IMR-90 (cell line): ENCODE measurements at regions not wholly inside any gene's neighbourhood (a gene's known extent, or its start where the extent isn't known, plus 50 kb on each side); places are given as distances from the start of the nearest gene placed in this dataset.

Source experiments
- ATAC-seq: fragments of 200-7000 bp; cut with Tn5 transposase; 2 replicates; pipeline ENCODE4 v1.9.1; 2020; ENCODE audit warnings: low read depth, mild to moderate bottlenecking, moderate library complexity
- BruUV-seq: library from RNA; stranded (reverse); fragments of 400-500 nt; replicated peaks from 2 replicates; lab custom pipeline; 2021; lab: Mats Ljungman, UMichigan
- CTCF ChIA-PET: fragments of 300-600 bp; formaldehyde crosslinking; extraction: SDS; loops from one replicate; lab custom pipeline; 2021; ENCODE audit warnings: antibody characterized with exemption; lab: Yijun Ruan, JAX
- POLR2A ChIA-PET: fragments of 300-600 bp; sonication (Branson Sonifier 250); formaldehyde crosslinking; loops from one replicate; lab custom pipeline; 2022; ENCODE audit warnings: antibody characterized with exemption; ENCODE audit not compliant: unreplicated experiment; lab: Charles Lee
- DNase-seq: peaks from one replicate; pipeline ENCODE4 v3.0.0; 2013
- H2AFZ ChIP-seq: replicated peaks from 2 replicates; pipeline ENCODE3; 2013; ENCODE audit warnings: low read length, mild to moderate bottlenecking; ENCODE audit not compliant: poor library complexity
- H2AK5ac ChIP-seq: 2 replicates; pipeline ENCODE4 v1.6.1; 2013; ENCODE audit warnings: low read depth, low read length, inconsistent platforms
- H2AK9ac ChIP-seq: replicated peaks from 2 replicates; pipeline ENCODE3; 2013; ENCODE audit warnings: mild to moderate bottlenecking, low read depth, low read length, moderate library complexity; ENCODE audit not compliant: poor library complexity
- H2BK120ac ChIP-seq: 2 replicates; pipeline ENCODE4 v1.6.1; 2013; ENCODE audit warnings: low read depth, low read length, inconsistent platforms
- H2BK15ac ChIP-seq: 3 replicates; pipeline ENCODE4 v1.6.1; 2013; ENCODE audit warnings: low read depth, low read length, inconsistent platforms
- H2BK20ac ChIP-seq: 2 replicates; pipeline ENCODE4 v1.6.1; 2013; ENCODE audit warnings: low read depth, mild to moderate bottlenecking, inconsistent platforms, low read length, moderate library complexity
- H2BK5ac ChIP-seq: 2 replicates; pipeline ENCODE4 v1.6.1; 2013; ENCODE audit warnings: mild to moderate bottlenecking, low read depth, low read length, inconsistent platforms; ENCODE audit not compliant: poor library complexity, severe bottlenecking
- H3K14ac ChIP-seq: replicated peaks from 2 replicates; pipeline ENCODE4 v1.6.1; 2013; ENCODE audit warnings: low read depth, low read length, inconsistent platforms
- H3K18ac ChIP-seq: 2 replicates; pipeline ENCODE4 v1.6.1; 2013; ENCODE audit warnings: low read depth, low read length, control low read depth
- H3K23ac ChIP-seq: 2 replicates; pipeline ENCODE4 v1.6.1; 2013; ENCODE audit warnings: low read depth, low read length, inconsistent platforms
- H3K27ac ChIP-seq: 2 replicates; pipeline ENCODE4 v1.5.1; 2013; ENCODE audit warnings: mild to moderate bottlenecking, control low read depth, low read length; ENCODE audit not compliant: insufficient read depth
- H3K27me3 ChIP-seq: 2 replicates; pipeline ENCODE4 v1.6.1; 2013; ENCODE audit warnings: low read length; ENCODE audit not compliant: control insufficient read depth, insufficient read depth
- H3K36me3 ChIP-seq: 2 replicates; pipeline ENCODE4 v1.6.1; 2013; ENCODE audit warnings: low read length, mixed read lengths; ENCODE audit not compliant: control insufficient read depth, insufficient read depth
- H3K4ac ChIP-seq: 2 replicates; pipeline ENCODE4 v1.6.1; 2013; ENCODE audit warnings: low read depth, low read length, inconsistent platforms
- H3K4me1 ChIP-seq: 2 replicates; pipeline ENCODE4 v1.6.1; 2013; ENCODE audit warnings: low read length, mixed read lengths; ENCODE audit not compliant: control insufficient read depth, insufficient read depth
- H3K4me2 ChIP-seq: 2 replicates; pipeline ENCODE4 v1.6.1; 2013; ENCODE audit warnings: low read depth, mild to moderate bottlenecking, control low read depth, low read length, moderate library complexity
- H3K4me3 ChIP-seq: 2 replicates; pipeline ENCODE4 v1.5.1; 2013; ENCODE audit warnings: low read depth, mild to moderate bottlenecking, control low read depth, low read length, moderate library complexity; ENCODE audit not compliant: insufficient read depth
- H3K56ac ChIP-seq: 2 replicates; pipeline ENCODE4 v1.6.1; 2013; ENCODE audit warnings: low read length, inconsistent platforms; ENCODE audit not compliant: insufficient read depth; ENCODE audit errors: extremely low read depth
- H3K79me1 ChIP-seq, 2 experiments: 2 replicates each; pipeline ENCODE4 v1.6.1; 2013; ENCODE audit warnings: low read length in 2 of 2, inconsistent platforms in 1 of 2, low read depth in 1 of 2
- H3K9ac ChIP-seq: 2 replicates; pipeline ENCODE4 v1.6.1; 2013; ENCODE audit warnings: low read depth, low read length, control low read depth
- H3K9me1 ChIP-seq: 2 replicates; pipeline ENCODE4 v1.6.1; 2013; ENCODE audit warnings: low read length, inconsistent platforms; ENCODE audit not compliant: insufficient read depth
- H3K9me3 ChIP-seq: 2 replicates; pipeline ENCODE4 v1.6.1; 2013; ENCODE audit warnings: low read length; ENCODE audit not compliant: control insufficient read depth, insufficient read depth
- H4K20me1 ChIP-seq: 2 replicates; pipeline ENCODE4 v1.6.1; 2013; ENCODE audit warnings: low read length, inconsistent platforms; ENCODE audit not compliant: insufficient read depth
- H4K5ac ChIP-seq: 2 replicates; pipeline ENCODE4 v1.6.1; 2013; ENCODE audit warnings: mild to moderate bottlenecking, low read depth, low read length, control low read depth
- H4K8ac ChIP-seq, 2 experiments: 2 replicates each; pipeline ENCODE4 v1.6.1; 2013; ENCODE audit warnings: low read depth in 2 of 2, low read length in 2 of 2, control low read depth in 1 of 2, inconsistent platforms in 1 of 2
- H4K91ac ChIP-seq: 2 replicates; pipeline ENCODE4 v1.6.1; 2013; ENCODE audit warnings: low read depth, low read length, inconsistent platforms; ENCODE audit not compliant: insufficient read depth
- CEBPB ChIP-seq: IDR thresholded peaks from 2 replicates; pipeline ENCODE4 v1.6.1; 2012; ENCODE audit warnings: low read depth, low read length, improper control_type of control experiment
- RFX5 ChIP-seq: IDR thresholded peaks from 2 replicates; pipeline ENCODE4 v1.8.0; 2012; ENCODE audit warnings: low read depth, mild to moderate bottlenecking, low read length, moderate library complexity
- WGBS, 2 experiments: methylation state at CpG; one replicate each; pipeline versions ENCODE4 v1.1.5 to v1.1.7; 2013; ENCODE audit warnings: missing lambda C conversion rate in 2 of 2; ENCODE audit not compliant: insufficient read length in 1 of 2; ENCODE audit errors: extremely low coverage in 2 of 2; 5-methylcytosine and 5-hydroxymethylcytosine counted together
- dilution Hi-C: fragments of 300-500 bp; cut with HindIII; formaldehyde crosslinking; loops from one replicate; pipeline ENCODE4 v1.14.3; 2018; ENCODE audit warnings: low sequenced_read_pairs; ENCODE audit not compliant: unreplicated experiment
- in situ Hi-C: fragments of 300-500 bp; cut with MboI; formaldehyde crosslinking; loops from 3 replicates; pipeline ENCODE4 v1.14.3; 2019; ENCODE audit warnings: low sequenced_read_pairs, inconsistent platforms, mixed read lengths
- intact Hi-C: fragments of 100-400 bp; cut with micrococcal nuclease; formaldehyde crosslinking; loops from 2 replicates; pipeline ENCODE4 v1.10.0; 2022
- TF ChIP-seq, protein P1 (sequence below): conservative IDR thresholded peaks from 2 replicates; pipeline ENCODE4 v1.5.1; 2012; ENCODE audit warnings: mild to moderate bottlenecking, low read depth, low read length, improper control_type of control experiment

DNA sequence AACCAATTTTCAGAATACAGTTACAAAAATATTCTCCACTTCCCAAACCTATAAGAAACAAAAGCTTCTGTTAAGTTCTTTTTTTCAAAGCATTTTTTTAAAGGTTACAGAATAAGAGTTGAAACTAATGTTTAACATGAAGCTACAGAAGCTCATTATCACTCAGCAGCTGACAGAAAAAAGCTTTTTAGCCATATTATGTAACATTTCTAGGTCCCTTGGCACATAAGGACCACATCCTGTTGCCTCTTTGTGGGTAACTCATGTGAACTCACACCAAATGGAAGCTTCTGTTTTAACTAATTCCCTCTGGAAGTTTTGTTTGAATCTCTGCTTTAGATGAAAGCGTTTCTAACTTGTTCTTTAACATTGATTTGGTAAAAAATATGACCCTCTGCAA lies 242.5 kb upstream of the TMPRSS15 start:
- Histone ChIP-seq H2AK5ac (no peak overlapping the region), H3K14ac (no peak overlapping the region), H3K4me2 (no peak overlapping the region), H4K5ac (no peak overlapping the region), H3K79me1 (no peaks in the 10 kb centered on the region), H3K4me1 (no peaks in the 10 kb centered on the region), H3K56ac (no peak overlapping the region), H2BK120ac (no peak overlapping the region), H3K18ac (no peak overlapping the region), H3K9me1 (no peaks in the 10 kb centered on the region), H2BK5ac (no peak overlapping the region), H2AK9ac (no peak overlapping the region), H3K36me3 (no peaks in the 10 kb centered on the region), H3K27ac (no peak overlapping the region), H4K91ac (no peak overlapping the region), H3K9ac (no peak overlapping the region), H2BK15ac (no peak overlapping the region), H2AFZ (no peak overlapping the region), H4K8ac (no peak overlapping the region), H3K9me3 (0 out of 2 replicates have a peak, but pooled peaks cover 2% of the 10 kb centered on the region), H3K4me3 (no peak overlapping the region), H3K4ac (no peak overlapping the region), H2BK20ac (no peak overlapping the region), H4K20me1 (no peaks in the 10 kb centered on the region), H3K23ac (no peak overlapping the region), H3K27me3 (no peaks in the 10 kb centered on the region)
- ChIA-PET POLR2A (no interaction called here), CTCF (no interaction called here)
- intact Hi-C loops (no loop called here), in situ Hi-C loops (loop anchor here (25.0 kb wide), 1 partner anchor 109 kb away; no protein-coding TSS in a partner anchor), dilution Hi-C loops (no loop called here)
- TF ChIP-seq CEBPB (no peak), RFX5 (no peak)
- TF ChIP-seq, protein P1, sequence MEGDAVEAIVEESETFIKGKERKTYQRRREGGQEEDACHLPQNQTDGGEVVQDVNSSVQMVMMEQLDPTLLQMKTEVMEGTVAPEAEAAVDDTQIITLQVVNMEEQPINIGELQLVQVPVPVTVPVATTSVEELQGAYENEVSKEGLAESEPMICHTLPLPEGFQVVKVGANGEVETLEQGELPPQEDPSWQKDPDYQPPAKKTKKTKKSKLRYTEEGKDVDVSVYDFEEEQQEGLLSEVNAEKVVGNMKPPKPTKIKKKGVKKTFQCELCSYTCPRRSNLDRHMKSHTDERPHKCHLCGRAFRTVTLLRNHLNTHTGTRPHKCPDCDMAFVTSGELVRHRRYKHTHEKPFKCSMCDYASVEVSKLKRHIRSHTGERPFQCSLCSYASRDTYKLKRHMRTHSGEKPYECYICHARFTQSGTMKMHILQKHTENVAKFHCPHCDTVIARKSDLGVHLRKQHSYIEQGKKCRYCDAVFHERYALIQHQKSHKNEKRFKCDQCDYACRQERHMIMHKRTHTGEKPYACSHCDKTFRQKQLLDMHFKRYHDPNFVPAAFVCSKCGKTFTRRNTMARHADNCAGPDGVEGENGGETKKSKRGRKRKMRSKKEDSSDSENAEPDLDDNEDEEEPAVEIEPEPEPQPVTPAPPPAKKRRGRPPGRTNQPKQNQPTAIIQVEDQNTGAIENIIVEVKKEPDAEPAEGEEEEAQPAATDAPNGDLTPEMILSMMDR, result no peak
- DNase-seq, result no peak
- no TSS peak for BruUV-seq
- no CpG with 5 or more reads among the region's 1 CpG for WGBS, 2 experiments
- no peak for ATAC-seq
